Kidney (tissue), 13 donors: ENCODE measurements at regions not wholly inside any gene's neighbourhood (a gene's known extent, or its start where the extent isn't known, plus 50 kb on each side); places are given as distances from the start of the nearest gene placed in this dataset.

Source experiments
- DNase-seq, 5 donors: peaks; one replicate each; pipeline ENCODE4 v3.0.0-alpha.2; 2013 to 2020
- FAIRE-seq: peaks from 2 replicates; lab custom pipeline; 2012; peaks lifted over from hg19 to GRCh38; lab: Jason Lieb, UNC
- H3K27ac ChIP-seq, 2 donors: one replicate each; pipeline ENCODE4 v1.7.0; 2013; ENCODE audit warnings: low read depth in 2 of 2, low read length in 2 of 2, inconsistent platforms in 1 of 2
- H3K27me3 ChIP-seq: one replicate; pipeline ENCODE4 v1.7.1; 2013; ENCODE audit warnings: low read length, inconsistent platforms; ENCODE audit not compliant: control insufficient read depth, insufficient read depth
- H3K36me3 ChIP-seq, 3 donors: one replicate each; pipeline versions ENCODE4 v1.7.0 to v1.7.1; 2013; ENCODE audit warnings: low read length in 3 of 3, control low read depth in 1 of 3, inconsistent platforms in 1 of 3; ENCODE audit not compliant: insufficient read depth in 3 of 3, control insufficient read depth in 2 of 3
- H3K4me1 ChIP-seq, 3 donors: one replicate each; pipeline versions ENCODE4 v1.7.0 to v1.7.1; 2013; ENCODE audit warnings: low read length in 3 of 3, inconsistent platforms in 1 of 3, low read depth in 1 of 3; ENCODE audit not compliant: control insufficient read depth in 2 of 3, insufficient read depth in 2 of 3
- H3K4me3 ChIP-seq, 3 donors: one replicate each; pipeline versions ENCODE4 v1.7.0 to v1.8.1; 2013; ENCODE audit warnings: low read length in 3 of 3, control low read depth in 1 of 3, inconsistent platforms in 1 of 3
- H3K9ac ChIP-seq, 3 donors: one replicate each; pipeline versions ENCODE4 v1.7.0 to v1.7.1; 2013; ENCODE audit warnings: low read length in 3 of 3, control low read depth in 1 of 3, inconsistent platforms in 1 of 3
- H3K9me3 ChIP-seq, 3 donors: one replicate each; pipeline versions ENCODE4 v1.7.0 to v1.7.1; 2013; ENCODE audit warnings: low read length in 3 of 3, control low read depth in 1 of 3, inconsistent platforms in 1 of 3; ENCODE audit not compliant: control insufficient read depth in 2 of 3, insufficient read depth in 1 of 3
- CTCF ChIP-seq: IDR thresholded peaks from 3 replicates; pipeline ENCODE4 v1.5.1; 2012; ENCODE audit warnings: mild to moderate bottlenecking, moderate library complexity, borderline replicate concordance; ENCODE audit not compliant: insufficient read depth; ENCODE audit errors: extremely low read depth
- intact Hi-C: fragments of 100-400 bp; cut with DNase I; formaldehyde crosslinking; loops from one replicate; pipeline ENCODE4 v1.11.1; 2022
- donor health status: control.
- donor health status: control.
- donor health status: control.
- donor health status: control.
- donor health status: control.
- donor health status: DM: yes; HTN: yes; CAD: no.
- donor health status: Normal renal cell carcinoma (clear cell type).

GRCh38 chrY:8659721-8660120 is 677.5 kb upstream of the TSPY4 start:
- Histone ChIP-seq H3K36me3 (no peaks in the 10 kb centered on the region), H3K4me1 (no peaks in the 10 kb centered on the region), H3K27ac (no peak overlapping the region), H3K27me3 (no peaks in the 10 kb centered on the region), H3K9me3 (no peaks in the 10 kb centered on the region), H3K9ac (no peak overlapping the region), H3K4me3 (no peak overlapping the region)
- FAIRE-seq, result no peak
- no peak for DNase-seq
- intact Hi-C loops, result no loop called here
- no peak for TF ChIP-seq CTCF

GRCh38 chrY:8673896-8674295 is 663.4 kb upstream of the TSPY4 start:
- H3K4me3 ChIP-seq, result no peak overlapping the region
- H3K9me3 ChIP-seq, result no peaks in the 10 kb centered on the region
- no peak for FAIRE-seq
- intact Hi-C loops, result no loop called here
- H3K27me3 ChIP-seq, result no peaks in the 10 kb centered on the region
- no peaks in the 10 kb centered on the region for H3K4me1 ChIP-seq
- DNase-seq, result no peak
- TF ChIP-seq CTCF, result no peak
- no peaks in the 10 kb centered on the region for H3K36me3 ChIP-seq
- H3K27ac ChIP-seq, result no peak overlapping the region
- H3K9ac ChIP-seq, result no peak overlapping the region

- H3K9ac ChIP-seq, result no peak overlapping the region
- no peak overlapping the region for H3K27ac ChIP-seq
- no peaks in the 10 kb centered on the region for H3K27me3 ChIP-seq
- DNase-seq (no peak), FAIRE-seq (no peak)
- no peaks in the 10 kb centered on the region for H3K9me3 ChIP-seq
- TF ChIP-seq CTCF, result no peak
- H3K36me3 ChIP-seq, result no peaks in the 10 kb centered on the region
- H3K4me1 ChIP-seq, result no peaks in the 10 kb centered on the region
- no peak overlapping the region for H3K4me3 ChIP-seq
- intact Hi-C loops, result no loop called here
These were observed 659.8 kb upstream of the TSPY4 start for GRCh38 chrY:8677336-8677935.

- intact Hi-C loops, result no loop called here
- no peaks in the 10 kb centered on the region for H3K36me3 ChIP-seq
- TF ChIP-seq CTCF, result no peak
- DNase-seq (no peak), FAIRE-seq (no peak)
- no peak overlapping the region for H3K27ac ChIP-seq
- no peak overlapping the region for H3K9ac ChIP-seq
- H3K9me3 ChIP-seq, result no peaks in the 10 kb centered on the region
- H3K4me1 ChIP-seq, result no peaks in the 10 kb centered on the region
- no peaks in the 10 kb centered on the region for H3K27me3 ChIP-seq
- H3K4me3 ChIP-seq, result no peak overlapping the region
These were observed 650.1 kb upstream of the TSPY4 start for GRCh38 chrY:8687154-8687553.
